DOHH2 (cell line): ENCODE measurements at regions not wholly inside any gene's neighbourhood (a gene's known extent, or its start where the extent isn't known, plus 50 kb on each side); places are given as distances from the start of the nearest gene placed in this dataset.

Source experiments
- H3F3A ChIP-seq: fragments of 200-600 bp; sonication (generic), shearing (Covaris generic); 2 replicates; pipeline ENCODE4 v1.6.0; 2016; ENCODE audit warnings: antibody characterized with exemption, mild to moderate bottlenecking; ENCODE audit not compliant: control insufficient read depth, insufficient read depth
- H3K27ac ChIP-seq: fragments of 200-600 bp; sonication (generic); 2 replicates; pipeline ENCODE4 v1.5.1; 2014; ENCODE audit warnings: low read depth, mild to moderate bottlenecking, low read length, moderate library complexity
- H3K27me3 ChIP-seq: fragments of 200-600 bp; sonication (generic); 2 replicates; pipeline ENCODE4 v1.6.1; 2014; ENCODE audit warnings: mild to moderate bottlenecking, low read length, mixed read lengths; ENCODE audit not compliant: control insufficient read depth
- H3K36me3 ChIP-seq: fragments of 200-600 bp; sonication (generic); 2 replicates; pipeline ENCODE4 v1.6.1; 2014; ENCODE audit warnings: mild to moderate bottlenecking, low read length, moderate library complexity, mixed read lengths; ENCODE audit not compliant: control insufficient read depth
- H3K4me1 ChIP-seq: fragments of 200-600 bp; sonication (generic); 2 replicates; pipeline ENCODE4 v1.6.1; 2014; ENCODE audit warnings: mild to moderate bottlenecking, low read length, mixed read lengths; ENCODE audit not compliant: control insufficient read depth
- H3K4me2 ChIP-seq: fragments of 200-600 bp; sonication (generic); 2 replicates; pipeline ENCODE4 v1.6.0; 2014; ENCODE audit warnings: mild to moderate bottlenecking, low read length, moderate library complexity
- H3K4me3 ChIP-seq: fragments of 200-600 bp; sonication (generic); 2 replicates; pipeline ENCODE4 v1.5.1; 2014; ENCODE audit warnings: mild to moderate bottlenecking, low read length, mixed read lengths
- H3K79me2 ChIP-seq: fragments of 200-600 bp; sonication (generic); 2 replicates; pipeline ENCODE4 v1.6.1; 2014; ENCODE audit warnings: mild to moderate bottlenecking, low read length, mixed read lengths; ENCODE audit not compliant: control insufficient read depth
- H3K9me2 ChIP-seq: fragments of 200-600 bp; sonication (generic); replicated peaks from 2 replicates; pipeline ENCODE4 v1.6.1; 2014; ENCODE audit warnings: mild to moderate bottlenecking, low read length, mixed read lengths; ENCODE audit not compliant: control insufficient read depth
- H3K9me3 ChIP-seq: fragments of 200-600 bp; sonication (generic); 2 replicates; pipeline ENCODE4 v1.6.1; 2014; ENCODE audit warnings: antibody characterized with exemption, low read length, mixed read lengths; ENCODE audit not compliant: control insufficient read depth, insufficient read depth
- H4K20me1 ChIP-seq: fragments of 200-600 bp; sonication (generic); 2 replicates; pipeline ENCODE4 v1.6.0; 2014; ENCODE audit warnings: low read depth, mild to moderate bottlenecking, antibody characterized with exemption, low read length, moderate library complexity; ENCODE audit not compliant: control insufficient read depth, insufficient read depth
- CTCF ChIP-seq: fragments of 200-600 bp; sonication (generic); IDR thresholded peaks from one replicate; pipeline ENCODE4 v1.5.1; 2014; ENCODE audit warnings: antibody characterized with exemption, mild to moderate bottlenecking, low read depth, low read length; ENCODE audit not compliant: poor library complexity, severe bottlenecking
- EZH2phosphoT487 ChIP-seq: fragments of 200-600 bp; sonication (generic); IDR thresholded peaks from 2 replicates; pipeline ENCODE4 v1.6.1; 2017; ENCODE audit warnings: borderline replicate concordance, mild to moderate bottlenecking, antibody characterized with exemption, low read length, moderate library complexity, mixed read lengths

GRCh38 chr20:20795119-20795518 lies 82.7 kb upstream of the RALGAPA2 start:
- TF ChIP-seq CTCF (no peak), EZH2phosphoT487 (no peak)
- Histone ChIP-seq H3F3A (no peaks in the 10 kb centered on the region), H4K20me1 (no peaks in the 10 kb centered on the region), H3K9me3 (no peaks in the 10 kb centered on the region), H3K27me3 (no peaks in the 10 kb centered on the region), H3K9me2 (no peaks in the 10 kb centered on the region), H3K27ac (no peak overlapping the region), H3K36me3 (no peaks in the 10 kb centered on the region), H3K79me2 (no peaks in the 10 kb centered on the region), H3K4me1 (no peaks in the 10 kb centered on the region), H3K4me3 (no peak overlapping the region), H3K4me2 (no peak overlapping the region)

GRCh38 chr20:20793591-20793990 lies 81.1 kb upstream of the RALGAPA2 start:
- Histone ChIP-seq H3K27ac (no peak overlapping the region), H3K4me3 (no peak overlapping the region), H3K36me3 (no peaks in the 10 kb centered on the region), H3K4me1 (no peaks in the 10 kb centered on the region), H3K9me3 (no peaks in the 10 kb centered on the region), H3K79me2 (no peaks in the 10 kb centered on the region), H4K20me1 (no peaks in the 10 kb centered on the region), H3F3A (no peaks in the 10 kb centered on the region), H3K4me2 (no peak overlapping the region), H3K9me2 (no peaks in the 10 kb centered on the region), H3K27me3 (no peaks in the 10 kb centered on the region)
- no peak for TF ChIP-seq EZH2phosphoT487
- no peak for TF ChIP-seq CTCF

GRCh38 chr20:20791664-20792568 lies 79.5 kb upstream of the RALGAPA2 start:
- Histone ChIP-seq H3K36me3 (no peaks in the 10 kb centered on the region), H3F3A (no peaks in the 10 kb centered on the region), H3K9me3 (no peaks in the 10 kb centered on the region), H3K4me1 (no peaks in the 10 kb centered on the region), H3K27me3 (no peaks in the 10 kb centered on the region), H3K27ac (no peak overlapping the region), H3K79me2 (no peaks in the 10 kb centered on the region), H3K9me2 (no peaks in the 10 kb centered on the region), H3K4me3 (no peak overlapping the region), H4K20me1 (no peaks in the 10 kb centered on the region), H3K4me2 (no peak overlapping the region)
- TF ChIP-seq CTCF (no peak), EZH2phosphoT487 (no peak)
